ENCODE measurements at regions not wholly inside any gene's neighbourhood (a gene's known extent, or its start where the extent isn't known, plus 50 kb on each side); places are given as distances from the start of the nearest gene placed in this dataset.

- TF ChIP-seq CTCF (IDR thresholded peaks at IDR 0.05; ENCODE audit: control extremely low read depth in 1 of 3, insufficient read depth in 1 of 3, low read depth in 1 of 3, low read length in 3 of 3) (no peak), EZH2 (IDR thresholded peaks at IDR 0.05; ENCODE audit: low read depth, low read length, severe bottlenecking) (no peak), ATF3 (IDR thresholded peaks at IDR 0.05; ENCODE audit: insufficient read depth, low read depth, low read length) (no peak), USF2 (IDR thresholded peaks at IDR 0.05; ENCODE audit: low read length) (no peak), POLR2A (IDR thresholded peaks at IDR 0.05; ENCODE audit: control extremely low read depth in 1 of 2, low read depth in 2 of 2, low read length in 2 of 2) (no peak), ATF2 (IDR thresholded peaks at IDR 0.05; ENCODE audit: low read length) (no peak), HDAC2 (IDR thresholded peaks at IDR 0.05; ENCODE audit: borderline replicate concordance in 1 of 2, low read depth in 2 of 2, low read length in 2 of 2) (no peak), BRCA1 (IDR thresholded peaks at IDR 0.05; ENCODE audit: low read depth, low read length) (no peak)
Observed at GRCh38 chr17:31672161-31672819, 186.8 kb downstream of the COPRS start.

Measured in H1 (cell line).